ENCODE measurements at regions not wholly inside any gene's neighbourhood (a gene's known extent, or its start where the extent isn't known, plus 50 kb on each side); places are given as distances from the start of the nearest gene placed in this dataset.

- TF ChIP-seq, protein P1, sequence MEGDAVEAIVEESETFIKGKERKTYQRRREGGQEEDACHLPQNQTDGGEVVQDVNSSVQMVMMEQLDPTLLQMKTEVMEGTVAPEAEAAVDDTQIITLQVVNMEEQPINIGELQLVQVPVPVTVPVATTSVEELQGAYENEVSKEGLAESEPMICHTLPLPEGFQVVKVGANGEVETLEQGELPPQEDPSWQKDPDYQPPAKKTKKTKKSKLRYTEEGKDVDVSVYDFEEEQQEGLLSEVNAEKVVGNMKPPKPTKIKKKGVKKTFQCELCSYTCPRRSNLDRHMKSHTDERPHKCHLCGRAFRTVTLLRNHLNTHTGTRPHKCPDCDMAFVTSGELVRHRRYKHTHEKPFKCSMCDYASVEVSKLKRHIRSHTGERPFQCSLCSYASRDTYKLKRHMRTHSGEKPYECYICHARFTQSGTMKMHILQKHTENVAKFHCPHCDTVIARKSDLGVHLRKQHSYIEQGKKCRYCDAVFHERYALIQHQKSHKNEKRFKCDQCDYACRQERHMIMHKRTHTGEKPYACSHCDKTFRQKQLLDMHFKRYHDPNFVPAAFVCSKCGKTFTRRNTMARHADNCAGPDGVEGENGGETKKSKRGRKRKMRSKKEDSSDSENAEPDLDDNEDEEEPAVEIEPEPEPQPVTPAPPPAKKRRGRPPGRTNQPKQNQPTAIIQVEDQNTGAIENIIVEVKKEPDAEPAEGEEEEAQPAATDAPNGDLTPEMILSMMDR (IDR thresholded peaks at IDR 0.05; ENCODE audit: low read depth, low read length, missing control alignments), result no peak
- H3K4me3 ChIP-seq (ENCODE audit: low read depth, low read length), result no peak overlapping the region
- no peak for DNase-seq (ENCODE audit: low read depth)
These were observed 481.7 kb upstream of the CLINT1 start for GRCh38 chr5:158340608-158341007.

- TF ChIP-seq, protein P1 (IDR thresholded peaks at IDR 0.05; ENCODE audit: low read depth, low read length, missing control alignments), result no peak
- DNase-seq (ENCODE audit: low read depth), result no peak
- no peak overlapping the region for H3K4me3 ChIP-seq (ENCODE audit: low read depth, low read length)
These were observed 467.3 kb upstream of the CLINT1 start for GRCh38 chr5:158326256-158326655.

GRCh38 chr5:158324236-158324635 is 465.3 kb upstream of the CLINT1 start:
- H3K4me3 ChIP-seq (ENCODE audit: low read depth, low read length), result no peak overlapping the region
- DNase-seq (ENCODE audit: low read depth), result no peak
- TF ChIP-seq, protein P1 (IDR thresholded peaks at IDR 0.05; ENCODE audit: low read depth, low read length, missing control alignments), result no peak

- TF ChIP-seq, protein P1 (IDR thresholded peaks at IDR 0.05; ENCODE audit: low read depth, low read length, missing control alignments), result no peak
- no peak for DNase-seq (ENCODE audit: low read depth)
- H3K4me3 ChIP-seq (ENCODE audit: low read depth, low read length), result no peak overlapping the region
These were observed 463.7 kb upstream of the CLINT1 start for GRCh38 chr5:158322620-158323019.

- H3K4me3 ChIP-seq (ENCODE audit: low read depth, low read length), result no peak overlapping the region
- no peak for DNase-seq (ENCODE audit: low read depth)
- TF ChIP-seq, protein P1 (IDR thresholded peaks at IDR 0.05; ENCODE audit: low read depth, low read length, missing control alignments), result no peak
These were observed 462.0 kb upstream of the CLINT1 start for GRCh38 chr5:158320934-158321333.

GRCh38 chr5:158320178-158320674 is 461.3 kb upstream of the CLINT1 start:
- no peak overlapping the region for H3K4me3 ChIP-seq (ENCODE audit: low read depth, low read length)
- DNase-seq (ENCODE audit: low read depth), result no peak
- TF ChIP-seq, protein P1 (IDR thresholded peaks at IDR 0.05; ENCODE audit: low read depth, low read length, missing control alignments), result no peak

DNA sequence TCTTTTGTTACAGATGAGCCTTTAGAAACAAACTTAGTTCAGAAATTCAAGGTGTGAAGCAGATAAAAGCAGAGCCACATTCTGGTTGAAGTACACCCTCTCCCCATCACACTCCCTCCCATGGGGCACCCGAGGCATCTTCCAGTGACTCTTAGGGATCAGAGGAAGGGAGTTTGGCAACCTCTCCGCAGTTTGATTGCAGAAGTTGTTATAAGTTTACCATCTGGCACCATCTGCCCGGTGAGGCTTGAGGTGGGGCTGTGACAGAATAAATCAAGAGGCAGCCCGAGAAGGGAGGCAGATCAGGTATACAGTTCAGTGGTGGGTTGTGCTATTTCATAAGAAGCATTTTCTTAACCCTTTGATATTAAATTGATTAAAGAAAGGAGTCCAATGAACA is 458.6 kb upstream of the CLINT1 start:
- no peak for DNase-seq (ENCODE audit: low read depth)
- TF ChIP-seq, protein P1 (IDR thresholded peaks at IDR 0.05; ENCODE audit: low read depth, low read length, missing control alignments), result no peak
- no peak overlapping the region for H3K4me3 ChIP-seq (ENCODE audit: low read depth, low read length)

All from GM12864 (cell line).